Fibroblast of lung (primary cell): ENCODE measurements at regions not wholly inside any gene's neighbourhood (a gene's known extent, or its start where the extent isn't known, plus 50 kb on each side); places are given as distances from the start of the nearest gene placed in this dataset.

ENCODE experiments used
- DNase-seq, 2 donors: peaks; one replicate each; pipeline versions ENCODE4 v3.0.0 to v3.0.0-alpha.2; 2010; ENCODE audit warnings: low read depth in 2 of 2
- H2AFZ ChIP-seq: 2 replicates; pipeline ENCODE4 v1.5.1; 2012; ENCODE audit warnings: low read length, control low read depth, inconsistent platforms
- H3K27ac ChIP-seq: 2 replicates; pipeline ENCODE4 v1.5.1; 2011; ENCODE audit warnings: low read length, control low read depth; ENCODE audit not compliant: insufficient read depth
- H3K27me3 ChIP-seq: 2 replicates; pipeline ENCODE4 v1.5.1; 2011; ENCODE audit warnings: mild to moderate bottlenecking, low read length; ENCODE audit not compliant: control insufficient read depth, insufficient read depth
- H3K36me3 ChIP-seq: 2 replicates; pipeline ENCODE4 v1.5.1; 2011; ENCODE audit warnings: low read length; ENCODE audit not compliant: control insufficient read depth, insufficient read depth
- H3K4me1 ChIP-seq: 2 replicates; pipeline ENCODE4 v1.5.1; 2011; ENCODE audit warnings: low read length; ENCODE audit not compliant: control insufficient read depth, insufficient read depth; ENCODE audit errors: extremely low read depth
- H3K4me2 ChIP-seq: 2 replicates; pipeline ENCODE4 v1.5.1; 2011; ENCODE audit warnings: low read length, control low read depth; ENCODE audit not compliant: insufficient read depth; ENCODE audit errors: extremely low read depth
- H3K4me3 ChIP-seq, 4 experiments: fragments of 200-600 bp in 1 of 4; sonication (generic) in 1 of 4; replicated peaks in 1 of 4; 2 replicates each; pipeline ENCODE4 v1.5.1; 2011 to 2016; ENCODE audit warnings: low read length in 4 of 4, low read depth in 3 of 4, mild to moderate bottlenecking in 3 of 4, control low read depth in 2 of 4, inconsistent platforms in 1 of 4, mixed read lengths in 1 of 4; ENCODE audit not compliant: insufficient read depth in 1 of 4; ENCODE audit errors: control extremely low read depth in 1 of 4
- H3K79me2 ChIP-seq: 2 replicates; pipeline ENCODE4 v1.5.1; 2012; ENCODE audit warnings: mild to moderate bottlenecking, low read length, inconsistent platforms; ENCODE audit not compliant: control insufficient read depth, insufficient read depth
- H3K9ac ChIP-seq: 2 replicates; pipeline ENCODE4 v1.5.1; 2011; ENCODE audit warnings: mild to moderate bottlenecking, low read length, control low read depth; ENCODE audit not compliant: insufficient read depth
- H3K9me3 ChIP-seq: 2 replicates; pipeline ENCODE4 v1.5.1; 2012; ENCODE audit warnings: low read depth, low read length; ENCODE audit not compliant: control insufficient read depth, insufficient read depth
- H4K20me1 ChIP-seq: 2 replicates; pipeline ENCODE4 v1.5.1; 2011; ENCODE audit warnings: low read length; ENCODE audit not compliant: control insufficient read depth, insufficient read depth; ENCODE audit errors: extremely low read depth
- EZH2 ChIP-seq: IDR thresholded peaks from 2 replicates; pipeline ENCODE4 v1.5.1; 2012; ENCODE audit warnings: low read length, control low read depth, mild to moderate bottlenecking; ENCODE audit errors: missing control alignments
- TF ChIP-seq, protein P1 (sequence below), 2 donors: IDR thresholded peaks in 1 of 2; conservative IDR thresholded peaks in 1 of 2; 1 replicate in 1 of 2; 2 replicates in 1 of 2; pipeline ENCODE4 v1.5.1; 2011 to 2012; ENCODE audit warnings: low read length in 2 of 2, control low read depth in 1 of 2, inconsistent platforms in 1 of 2, low read depth in 1 of 2, mild to moderate bottlenecking in 1 of 2

- Histone ChIP-seq H2AFZ (no peak overlapping the region), H3K79me2 (no peaks in the 10 kb centered on the region), H3K27ac (no peak overlapping the region), H3K4me3 (no peak overlapping the region), H3K36me3 (no peaks in the 10 kb centered on the region), H3K4me2 (no peak overlapping the region), H3K4me1 (no peaks in the 10 kb centered on the region), H3K9me3 (no peaks in the 10 kb centered on the region), H4K20me1 (no peaks in the 10 kb centered on the region), H3K9ac (no peak overlapping the region), H3K27me3 (no peaks in the 10 kb centered on the region)
- TF ChIP-seq EZH2, result no peak
- TF ChIP-seq, protein P1, sequence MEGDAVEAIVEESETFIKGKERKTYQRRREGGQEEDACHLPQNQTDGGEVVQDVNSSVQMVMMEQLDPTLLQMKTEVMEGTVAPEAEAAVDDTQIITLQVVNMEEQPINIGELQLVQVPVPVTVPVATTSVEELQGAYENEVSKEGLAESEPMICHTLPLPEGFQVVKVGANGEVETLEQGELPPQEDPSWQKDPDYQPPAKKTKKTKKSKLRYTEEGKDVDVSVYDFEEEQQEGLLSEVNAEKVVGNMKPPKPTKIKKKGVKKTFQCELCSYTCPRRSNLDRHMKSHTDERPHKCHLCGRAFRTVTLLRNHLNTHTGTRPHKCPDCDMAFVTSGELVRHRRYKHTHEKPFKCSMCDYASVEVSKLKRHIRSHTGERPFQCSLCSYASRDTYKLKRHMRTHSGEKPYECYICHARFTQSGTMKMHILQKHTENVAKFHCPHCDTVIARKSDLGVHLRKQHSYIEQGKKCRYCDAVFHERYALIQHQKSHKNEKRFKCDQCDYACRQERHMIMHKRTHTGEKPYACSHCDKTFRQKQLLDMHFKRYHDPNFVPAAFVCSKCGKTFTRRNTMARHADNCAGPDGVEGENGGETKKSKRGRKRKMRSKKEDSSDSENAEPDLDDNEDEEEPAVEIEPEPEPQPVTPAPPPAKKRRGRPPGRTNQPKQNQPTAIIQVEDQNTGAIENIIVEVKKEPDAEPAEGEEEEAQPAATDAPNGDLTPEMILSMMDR (conservative IDR thresholded peaks at IDR 0.05 in 1 of 2, IDR thresholded peaks at IDR 0.05 in 1 of 2; ENCODE audit: low read depth in 1 of 2, low read length in 2 of 2), result no peak
- no peak for DNase-seq
These were observed 677.2 kb downstream of the CCDC85A start for GRCh38 chr2:56860991-56861390.

- H4K20me1 ChIP-seq, result no peaks in the 10 kb centered on the region
- no peaks in the 10 kb centered on the region for H3K79me2 ChIP-seq
- H3K9me3 ChIP-seq, result no peaks in the 10 kb centered on the region
- no peak overlapping the region for H3K9ac ChIP-seq
- no peak overlapping the region for H3K4me3 ChIP-seq
- H3K36me3 ChIP-seq, result no peaks in the 10 kb centered on the region
- no peaks in the 10 kb centered on the region for H3K27me3 ChIP-seq
- no peaks in the 10 kb centered on the region for H3K4me1 ChIP-seq
- H3K27ac ChIP-seq, result no peak overlapping the region
- TF ChIP-seq, protein P1 (conservative IDR thresholded peaks at IDR 0.05 in 1 of 2, IDR thresholded peaks at IDR 0.05 in 1 of 2; ENCODE audit: low read depth in 1 of 2, low read length in 2 of 2), result no peak
- no peak for TF ChIP-seq EZH2
- no peak for DNase-seq
- H2AFZ ChIP-seq, result no peak overlapping the region
- H3K4me2 ChIP-seq, result no peak overlapping the region
These were observed 687.9 kb downstream of the CCDC85A start for GRCh38 chr2:56871644-56872043.

DNA sequence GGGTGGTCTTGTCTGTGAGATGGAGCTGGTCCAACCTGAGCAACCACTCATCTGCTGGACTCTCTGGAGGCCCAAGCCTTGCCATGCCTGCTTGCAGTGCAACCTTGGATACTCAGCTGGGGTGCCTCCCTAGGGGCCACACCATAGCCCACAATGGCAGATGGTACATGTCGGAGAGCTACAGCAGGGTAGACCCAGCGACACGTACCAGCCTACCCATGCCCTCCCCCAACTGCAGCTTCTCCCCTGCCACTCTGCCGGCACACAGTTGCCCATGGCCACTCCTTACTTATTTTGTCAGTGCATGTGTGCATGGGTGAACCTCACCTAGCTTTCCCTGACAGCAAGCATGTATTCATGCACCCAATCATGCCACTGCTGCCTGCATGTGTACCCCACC is 690.9 kb downstream of the CCDC85A start:
- no peaks in the 10 kb centered on the region for H3K9me3 ChIP-seq
- no peak for DNase-seq
- H3K4me1 ChIP-seq, result no peaks in the 10 kb centered on the region
- H3K27ac ChIP-seq, result no peak overlapping the region
- no peak overlapping the region for H3K4me2 ChIP-seq
- H3K79me2 ChIP-seq, result no peaks in the 10 kb centered on the region
- no peaks in the 10 kb centered on the region for H3K27me3 ChIP-seq
- H3K9ac ChIP-seq, result no peak overlapping the region
- no peaks in the 10 kb centered on the region for H3K36me3 ChIP-seq
- no peak for TF ChIP-seq EZH2
- TF ChIP-seq, protein P1 (conservative IDR thresholded peaks at IDR 0.05 in 1 of 2, IDR thresholded peaks at IDR 0.05 in 1 of 2; ENCODE audit: low read depth in 1 of 2, low read length in 2 of 2), result no peak
- no peaks in the 10 kb centered on the region for H4K20me1 ChIP-seq
- no peak overlapping the region for H2AFZ ChIP-seq
- no peak overlapping the region for H3K4me3 ChIP-seq
